Esophagus squamous epithelium (tissue), 5 donors: ENCODE measurements at regions not wholly inside any gene's neighbourhood (a gene's known extent, or its start where the extent isn't known, plus 50 kb on each side); places are given as distances from the start of the nearest gene placed in this dataset.

Source experiments
- DNase-seq: peaks from one replicate; lab custom pipeline; 2025; lab: John Stamatoyannopoulos, UW
- H3K27ac ChIP-seq, 4 donors: fragments of 200-600 bp; sonication (generic); one replicate each; pipeline ENCODE4 v1.5.1; 2016 to 2019; ENCODE audit warnings: mild to moderate bottlenecking in 1 of 4
- H3K27me3 ChIP-seq, 4 donors: fragments of 200-600 bp; sonication (generic); 1 replicate in 3 of 4; 2 replicates in 1 of 4; pipeline versions ENCODE4 v1.5.1 to v1.6.0; 2017 to 2021; ENCODE audit warnings: antibody characterized with exemption in 1 of 4
- H3K36me3 ChIP-seq, 3 donors: fragments of 200-600 bp; sonication (generic); one replicate each; pipeline ENCODE4 v1.5.1; 2016 to 2019
- H3K4me1 ChIP-seq, 3 donors: fragments of 200-600 bp; sonication (generic); one replicate each; pipeline ENCODE4 v1.5.1; 2017 to 2019
- H3K4me3 ChIP-seq, 4 donors: fragments of 200-600 bp; sonication (generic); 1 replicate in 3 of 4; 2 replicates in 1 of 4; pipeline ENCODE4 v1.5.1; 2016 to 2019; ENCODE audit warnings: mild to moderate bottlenecking in 2 of 4, moderate library complexity in 1 of 4
- H3K9me3 ChIP-seq, 3 donors: fragments of 200-600 bp; sonication (generic); one replicate each; pipeline ENCODE4 v1.5.1; 2016 to 2019
- POLR2A ChIP-seq, 4 donors: fragments of 450-650 bp; IDR thresholded peaks; one replicate each; pipeline ENCODE4 v1.6.1; 2017; ENCODE audit warnings: antibody characterized with exemption in 4 of 4, mild to moderate bottlenecking in 4 of 4, moderate library complexity in 3 of 4
- WGBS, 2 donors: methylation state at CpG; one replicate each; pipeline ENCODE4 v1.1.5; 2018; 5-methylcytosine and 5-hydroxymethylcytosine counted together
- intact Hi-C: fragments of 100-400 bp; cut with DNase I; formaldehyde crosslinking; loops from one replicate; pipeline ENCODE4 v1.15.0; 2022
- TF ChIP-seq, protein P1 (sequence below), 6 experiments: fragments of 450-650 bp in 4 of 6; fragments of 200-600 bp in 2 of 6; sonication (generic) in 2 of 6; IDR thresholded peaks; one replicate each; pipeline ENCODE4 v1.5.1; 2016 to 2019; ENCODE audit warnings: antibody characterized with exemption in 6 of 6, mild to moderate bottlenecking in 4 of 6, moderate library complexity in 4 of 6
- donor health status: DM: yes; HTN: yes; CAD: no.

DNA sequence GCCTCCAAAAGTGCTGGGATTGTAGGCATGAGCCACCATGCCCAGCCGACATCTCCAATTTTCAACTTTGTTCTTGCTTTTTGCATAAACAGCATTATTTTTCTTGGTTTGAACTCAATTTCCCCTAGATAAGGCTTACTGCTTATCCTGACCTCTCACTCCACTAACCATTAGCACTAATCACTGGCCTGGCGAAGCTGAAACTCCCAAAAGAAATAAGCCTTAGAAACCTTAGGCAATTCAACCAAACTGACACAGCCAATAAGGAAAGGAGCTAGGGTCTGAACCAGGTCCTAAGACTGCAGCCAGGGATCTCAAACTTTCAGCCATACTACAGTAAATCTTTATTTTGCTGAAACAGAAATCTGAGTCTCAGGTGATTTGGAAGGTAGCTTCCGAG, 448.0 kb downstream of the RMST start:
- H3K4me1 ChIP-seq, result no peaks in the 10 kb centered on the region
- no peak overlapping the region for H3K27ac ChIP-seq
- TF ChIP-seq, protein P1, sequence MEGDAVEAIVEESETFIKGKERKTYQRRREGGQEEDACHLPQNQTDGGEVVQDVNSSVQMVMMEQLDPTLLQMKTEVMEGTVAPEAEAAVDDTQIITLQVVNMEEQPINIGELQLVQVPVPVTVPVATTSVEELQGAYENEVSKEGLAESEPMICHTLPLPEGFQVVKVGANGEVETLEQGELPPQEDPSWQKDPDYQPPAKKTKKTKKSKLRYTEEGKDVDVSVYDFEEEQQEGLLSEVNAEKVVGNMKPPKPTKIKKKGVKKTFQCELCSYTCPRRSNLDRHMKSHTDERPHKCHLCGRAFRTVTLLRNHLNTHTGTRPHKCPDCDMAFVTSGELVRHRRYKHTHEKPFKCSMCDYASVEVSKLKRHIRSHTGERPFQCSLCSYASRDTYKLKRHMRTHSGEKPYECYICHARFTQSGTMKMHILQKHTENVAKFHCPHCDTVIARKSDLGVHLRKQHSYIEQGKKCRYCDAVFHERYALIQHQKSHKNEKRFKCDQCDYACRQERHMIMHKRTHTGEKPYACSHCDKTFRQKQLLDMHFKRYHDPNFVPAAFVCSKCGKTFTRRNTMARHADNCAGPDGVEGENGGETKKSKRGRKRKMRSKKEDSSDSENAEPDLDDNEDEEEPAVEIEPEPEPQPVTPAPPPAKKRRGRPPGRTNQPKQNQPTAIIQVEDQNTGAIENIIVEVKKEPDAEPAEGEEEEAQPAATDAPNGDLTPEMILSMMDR (IDR thresholded peaks at IDR 0.05), result no peak
- no peak for TF ChIP-seq POLR2A (IDR thresholded peaks at IDR 0.05)
- H3K4me3 ChIP-seq, result no peak overlapping the region
- intact Hi-C loops, result no loop called here
- H3K9me3 ChIP-seq, result no peaks in the 10 kb centered on the region
- WGBS, 2 donors, result 83 to 91% methylated on average over 3 of the region's 3 CpGs
- no peak for DNase-seq
- H3K27me3 ChIP-seq, result no peaks in the 10 kb centered on the region
- no peaks in the 10 kb centered on the region for H3K36me3 ChIP-seq

- Histone ChIP-seq H3K4me1 (no peaks in the 10 kb centered on the region), H3K4me3 (no peak overlapping the region), H3K27ac (no peak overlapping the region), H3K27me3 (no peaks in the 10 kb centered on the region), H3K9me3 (no peaks in the 10 kb centered on the region), H3K36me3 (no peaks in the 10 kb centered on the region)
- intact Hi-C loops, result no loop called here
- DNase-seq, result no peak
- no peak for TF ChIP-seq POLR2A (IDR thresholded peaks at IDR 0.05)
- TF ChIP-seq, protein P1 (IDR thresholded peaks at IDR 0.05), result no peak
- 40 to 67% methylated on average over 1 to 2 of the region's 2 CpGs for WGBS, 2 donors
These were observed 450.3 kb downstream of the RMST start for GRCh38 chr12:97912943-97913342.

DNA sequence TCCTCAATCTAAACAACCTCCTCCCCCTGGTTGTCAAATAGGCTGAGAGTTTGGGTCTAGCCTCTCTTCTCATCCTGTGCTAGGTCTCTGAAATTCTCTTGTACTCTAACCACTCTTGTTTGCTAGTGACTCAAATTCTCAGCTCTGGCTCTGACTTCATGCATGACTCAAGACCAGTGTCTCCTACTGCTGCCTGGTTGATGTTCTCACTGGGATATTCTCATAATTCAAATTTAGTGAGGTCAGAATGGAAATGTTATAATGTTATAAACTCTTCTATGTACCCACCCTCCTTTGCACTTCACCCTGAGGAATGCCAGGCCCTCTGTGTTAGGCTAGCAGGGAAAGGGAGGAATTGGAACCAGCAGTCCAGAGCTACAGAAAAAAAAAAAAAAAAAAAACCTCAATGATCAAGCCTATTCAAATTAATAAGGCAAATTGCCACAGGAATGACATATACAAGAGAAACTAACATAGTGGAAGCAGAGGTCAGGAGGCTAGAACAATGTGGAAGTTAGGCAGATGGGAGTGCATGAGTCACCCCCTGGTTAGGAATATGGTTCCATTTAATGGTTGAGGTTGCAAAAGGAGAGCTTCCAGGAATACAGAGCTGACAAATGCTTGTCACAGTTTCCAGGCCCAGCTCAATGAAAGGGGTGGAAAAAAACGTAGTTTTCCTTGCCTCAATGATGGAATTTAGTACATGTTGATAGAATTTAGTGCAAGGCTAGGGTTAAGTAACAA, 459.5 kb downstream of the RMST start:
- H3K27ac ChIP-seq, result peak overlapping the region in 2 of 4 donors; percentile 5 to 17
- H3K36me3 ChIP-seq, result no peaks in the 10 kb centered on the region
- intact Hi-C loops, result no loop called here
- no peaks in the 10 kb centered on the region for H3K27me3 ChIP-seq
- no peaks in the 10 kb centered on the region for H3K4me1 ChIP-seq
- DNase-seq, result no peak
- 19 to 25% methylated on average over 1 of the region's 1 CpG for WGBS, 2 donors
- H3K4me3 ChIP-seq, result no peak overlapping the region
- TF ChIP-seq, protein P1 (IDR thresholded peaks at IDR 0.05), result no peak
- no peak for TF ChIP-seq POLR2A (IDR thresholded peaks at IDR 0.05)
- no peaks in the 10 kb centered on the region for H3K9me3 ChIP-seq

DNA sequence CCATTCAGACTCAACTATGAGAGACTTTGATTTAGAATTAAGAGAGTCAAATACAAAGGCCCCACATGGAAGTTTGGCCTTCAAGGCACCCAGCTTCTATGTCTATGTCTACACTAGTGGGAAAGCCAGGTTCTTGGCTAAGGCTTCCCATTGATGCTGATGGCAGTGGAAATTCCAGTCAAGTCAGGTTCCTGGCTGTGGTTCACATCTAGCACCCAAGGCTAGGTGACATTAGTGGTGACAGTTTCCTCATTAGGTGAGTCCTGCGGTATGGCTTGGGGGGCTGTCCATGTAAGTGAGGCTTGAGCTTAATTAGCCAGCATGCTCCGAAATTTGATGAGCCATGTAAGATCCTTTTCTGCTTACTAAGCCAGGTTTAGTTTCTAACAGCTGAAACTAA, 460.9 kb downstream of the RMST start:
- TF ChIP-seq, protein P1 (IDR thresholded peaks at IDR 0.05), result no peak
- TF ChIP-seq POLR2A (IDR thresholded peaks at IDR 0.05), result no peak
- intact Hi-C loops, result no loop called here
- Histone ChIP-seq H3K27me3 (no peaks in the 10 kb centered on the region), H3K4me1 (no peaks in the 10 kb centered on the region), H3K36me3 (no peaks in the 10 kb centered on the region), H3K9me3 (no peaks in the 10 kb centered on the region), H3K27ac (no peak overlapping the region), H3K4me3 (no peak overlapping the region)
- DNase-seq, result no peak
- 88 to 91% methylated on average over 2 of the region's 2 CpGs for WGBS, 2 donors

- TF ChIP-seq POLR2A (IDR thresholded peaks at IDR 0.05), result no peak
- TF ChIP-seq, protein P1 (IDR thresholded peaks at IDR 0.05), result no peak
- intact Hi-C loops, result no loop called here
- no peak overlapping the region for H3K4me3 ChIP-seq
- H3K36me3 ChIP-seq, result no peaks in the 10 kb centered on the region
- H3K4me1 ChIP-seq, result no peaks in the 10 kb centered on the region
- WGBS, 2 donors, result 64% methylated on average over 4 of the region's 4 CpGs
- H3K9me3 ChIP-seq, result no peaks in the 10 kb centered on the region
- DNase-seq, result no peak
- no peaks in the 10 kb centered on the region for H3K27me3 ChIP-seq
- H3K27ac ChIP-seq, result no peak overlapping the region
These were observed 461.5 kb downstream of the RMST start for GRCh38 chr12:97924122-97924521.
